MG63 (cell line): ENCODE measurements at regions not wholly inside any gene's neighbourhood (a gene's known extent, or its start where the extent isn't known, plus 50 kb on each side); places are given as distances from the start of the nearest gene placed in this dataset.
"Not testable (repeated sequence)": the region's sequence is repeated elsewhere in the genome, so short reads cannot be mapped to it uniquely, and the experiment has no call there.

Experiments
- DNase-seq: peaks from one replicate; pipeline ENCODE4 v3.0.0-alpha.2; 2020
- H3K27me3 ChIP-seq: fragments of 250-450 bp; sonication (Bioruptor Pico); 2 replicates; pipeline ENCODE4 v1.5.1; 2020; ENCODE audit warnings: mild to moderate bottlenecking, moderate library complexity
- H3K36me3 ChIP-seq: fragments of 250-450 bp; sonication (Bioruptor Pico); 2 replicates; pipeline ENCODE4 v1.5.1; 2020; ENCODE audit warnings: mild to moderate bottlenecking, moderate library complexity
- H3K4me3 ChIP-seq: fragments of 250-450 bp; sonication (Bioruptor Pico); 2 replicates; pipeline ENCODE4 v1.5.1; 2020; ENCODE audit warnings: mild to moderate bottlenecking, moderate library complexity
- H3K9me3 ChIP-seq: fragments of 250-450 bp; sonication (Bioruptor Pico); 2 replicates; pipeline ENCODE4 v1.5.1; 2020; ENCODE audit warnings: mild to moderate bottlenecking, moderate library complexity

- H3K36me3 ChIP-seq = no peaks in the 10 kb centered on the region
- H3K27me3 ChIP-seq = no peaks in the 10 kb centered on the region
- no peaks in the 10 kb centered on the region for H3K9me3 ChIP-seq
- no peak for DNase-seq
- H3K4me3 ChIP-seq = no peak overlapping the region
Observed at GRCh38 chr7:153027210-153027609, 267.7 kb downstream of the ACTR3B start.

DNA sequence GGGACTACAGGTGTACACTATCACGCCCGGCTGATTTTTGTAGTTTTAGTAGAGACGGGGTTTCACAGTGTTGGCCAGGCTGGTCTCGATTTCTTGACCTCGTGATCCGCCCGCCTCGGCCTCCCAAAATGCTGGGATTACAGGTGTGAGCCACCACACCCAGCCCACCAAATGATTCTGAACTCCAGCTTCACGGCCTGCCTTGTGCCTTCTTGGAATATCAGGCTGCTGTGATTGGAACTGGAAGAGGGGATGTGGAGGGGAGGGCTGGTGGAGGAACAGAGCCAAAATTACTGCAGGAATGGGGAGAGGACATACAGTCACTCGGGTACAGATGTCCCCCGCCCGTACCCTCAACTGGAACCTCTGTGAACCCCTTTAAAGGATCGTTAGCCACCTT lies 268.4 kb downstream of the ACTR3B start:
- no peaks in the 10 kb centered on the region for H3K9me3 ChIP-seq
- no peaks in the 10 kb centered on the region for H3K36me3 ChIP-seq
- H3K27me3 ChIP-seq = no peaks in the 10 kb centered on the region
- no peak for DNase-seq
- no peak overlapping the region for H3K4me3 ChIP-seq

- Histone ChIP-seq H3K36me3 (no peaks in the 10 kb centered on the region), H3K4me3 (no peak overlapping the region), H3K9me3 (no peaks in the 10 kb centered on the region), H3K27me3 (no peaks in the 10 kb centered on the region)
- no peak for DNase-seq
Observed at GRCh38 chr7:153030976-153031375, 271.4 kb downstream of the ACTR3B start.

- Histone ChIP-seq H3K36me3 (no peaks in the 10 kb centered on the region), H3K27me3 (no peaks in the 10 kb centered on the region), H3K4me3 (no peak overlapping the region), H3K9me3 (no peaks in the 10 kb centered on the region)
- no peak for DNase-seq
Observed at GRCh38 chr7:153034791-153035190, 275.2 kb downstream of the ACTR3B start.

DNA sequence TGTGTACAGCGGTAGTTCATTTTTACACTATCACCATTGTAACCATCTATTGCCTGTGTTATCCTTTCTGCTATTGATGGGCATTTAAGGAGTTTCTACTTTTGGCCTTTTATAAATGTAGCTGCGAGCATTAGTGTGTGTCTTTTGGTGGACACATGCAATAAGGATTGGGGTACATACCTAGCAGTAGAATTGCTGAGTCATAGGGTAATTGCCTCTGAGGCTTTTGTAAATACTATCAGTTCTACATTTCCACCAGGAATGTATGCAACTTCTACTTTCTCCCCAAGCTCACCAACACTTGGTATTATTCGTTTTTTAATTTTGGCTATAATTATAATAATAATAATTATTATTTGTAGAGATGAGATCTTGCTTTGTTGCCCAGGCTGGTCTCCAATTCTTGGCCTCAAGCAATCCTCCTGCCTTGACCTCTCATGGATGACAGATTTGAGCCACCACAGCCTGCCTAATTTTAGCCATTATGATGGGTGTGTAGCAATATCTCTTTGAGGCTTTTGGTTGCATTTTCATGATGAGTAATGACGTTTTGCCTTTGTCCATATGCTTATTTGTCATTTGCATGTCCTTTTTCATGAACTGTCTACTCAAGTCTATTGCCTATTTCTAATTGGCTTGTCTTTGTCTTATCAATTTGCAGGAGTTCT lies 277.0 kb downstream of the ACTR3B start:
- Histone ChIP-seq H3K36me3 (no peaks in the 10 kb centered on the region), H3K9me3 (no peaks in the 10 kb centered on the region), H3K4me3 (no peak overlapping the region), H3K27me3 (no peaks in the 10 kb centered on the region)
- no peak for DNase-seq

GRCh38 chr7:153043440-153043839 lies 283.9 kb downstream of the ACTR3B start:
- no peaks in the 10 kb centered on the region for H3K9me3 ChIP-seq
- H3K36me3 ChIP-seq = no peaks in the 10 kb centered on the region
- no peak for DNase-seq
- H3K4me3 ChIP-seq = no peak overlapping the region
- H3K27me3 ChIP-seq = no peaks in the 10 kb centered on the region

- Histone ChIP-seq H3K27me3 (no peaks in the 10 kb centered on the region), H3K4me3 (no peak overlapping the region), H3K9me3 (no peaks in the 10 kb centered on the region), H3K36me3 (no peaks in the 10 kb centered on the region)
- DNase-seq = no peak
Observed at GRCh38 chr7:153044981-153045380, 285.4 kb downstream of the ACTR3B start.

DNA sequence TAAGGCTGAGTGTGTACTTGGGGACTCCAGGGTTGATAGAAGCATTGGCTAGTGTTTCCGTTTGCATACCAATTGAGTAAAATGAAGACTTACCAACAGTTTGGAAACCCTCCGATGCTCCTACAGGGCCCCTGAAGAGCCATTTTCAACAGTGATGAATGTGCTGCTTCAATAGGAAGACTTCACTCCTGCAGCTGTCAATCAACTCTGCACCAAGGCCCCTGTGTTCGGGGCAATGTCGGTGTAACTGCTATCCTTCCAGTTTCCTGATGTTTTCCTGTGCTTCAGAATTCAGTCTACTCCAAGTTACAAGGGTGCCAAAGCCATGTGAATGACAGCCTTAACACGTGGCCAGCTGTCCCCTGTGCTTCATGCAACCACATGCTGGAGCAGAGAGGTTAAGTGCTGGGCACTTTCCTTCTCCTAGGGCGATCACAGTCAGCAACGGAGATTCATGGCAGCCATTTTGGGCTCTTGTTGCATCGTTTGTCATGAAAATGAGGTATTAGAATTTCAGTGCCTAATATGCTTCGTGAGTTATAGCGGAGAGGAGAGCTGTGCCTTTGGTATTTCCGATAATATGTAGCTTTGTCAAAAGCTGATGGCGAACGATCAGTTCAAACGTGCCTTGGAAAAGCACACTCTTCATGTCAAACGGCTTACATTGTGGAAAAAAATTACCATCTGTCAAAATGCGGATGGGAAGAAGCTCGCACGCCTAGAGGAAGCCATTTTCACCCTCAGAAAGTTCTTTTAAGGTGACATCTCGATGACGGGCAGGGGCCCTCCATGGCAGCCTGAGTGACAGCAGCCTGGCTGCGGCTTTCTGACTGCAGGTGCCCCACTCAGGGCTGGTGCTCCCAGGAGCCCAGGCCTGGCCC lies 287.8 kb downstream of the ACTR3B start:
- no peaks in the 10 kb centered on the region for H3K9me3 ChIP-seq
- no peaks in the 10 kb centered on the region for H3K36me3 ChIP-seq
- H3K27me3 ChIP-seq = no peaks in the 10 kb centered on the region
- H3K4me3 ChIP-seq = no peak overlapping the region
- DNase-seq = no peak

DNA sequence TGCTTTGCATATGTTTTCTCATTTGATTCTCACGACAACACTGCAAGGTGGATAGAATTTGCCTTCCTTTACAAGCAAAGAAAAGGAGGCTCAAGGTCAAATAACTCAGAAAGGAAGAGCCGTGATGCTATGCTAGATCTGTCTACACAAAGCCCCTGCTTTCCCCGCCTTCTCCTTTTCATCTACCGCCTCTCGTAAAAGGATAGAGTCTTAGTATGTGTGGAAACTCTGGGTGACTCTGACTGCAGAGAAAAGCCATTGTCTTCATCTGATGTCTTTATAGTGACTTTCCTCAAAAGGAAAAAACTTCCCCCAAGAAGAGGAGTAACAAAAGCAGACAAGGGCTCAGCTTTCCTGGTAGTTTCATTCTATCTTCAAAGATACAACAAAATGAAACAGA lies 292.7 kb downstream of the ACTR3B start:
- Histone ChIP-seq H3K4me3 (no peak overlapping the region), H3K36me3 (no peaks in the 10 kb centered on the region), H3K27me3 (no peaks in the 10 kb centered on the region), H3K9me3 (no peaks in the 10 kb centered on the region)
- DNase-seq = no peak

- no peaks in the 10 kb centered on the region for H3K36me3 ChIP-seq
- H3K9me3 ChIP-seq = no peaks in the 10 kb centered on the region
- DNase-seq = no peak
- no peak overlapping the region for H3K4me3 ChIP-seq
- H3K27me3 ChIP-seq = no peaks in the 10 kb centered on the region
Observed at GRCh38 chr7:153061910-153062528, 302.5 kb downstream of the ACTR3B start.

DNA sequence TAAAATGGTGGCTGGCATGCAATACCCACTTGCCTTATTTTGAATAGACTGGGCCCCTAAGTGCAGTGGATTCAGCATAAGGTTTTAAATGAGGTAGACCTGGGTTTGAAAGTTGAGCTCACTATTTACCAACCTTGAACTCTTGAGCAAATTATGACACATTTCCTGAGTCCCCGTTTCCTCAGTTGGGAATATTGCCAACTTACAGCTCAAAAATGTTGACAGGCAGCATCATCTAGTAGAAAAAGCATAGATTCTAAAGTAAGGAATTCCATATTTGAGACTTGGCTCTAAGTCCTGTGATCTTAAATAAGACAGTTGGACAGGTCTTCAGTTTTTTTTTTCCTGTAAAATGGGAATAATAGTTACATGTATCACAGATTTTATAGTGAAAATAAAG lies 305.5 kb downstream of the ACTR3B start:
- no peak for DNase-seq
- no peaks in the 10 kb centered on the region for H3K36me3 ChIP-seq
- H3K27me3 ChIP-seq = no peaks in the 10 kb centered on the region

GRCh38 chr7:153066711-153067110 lies 307.2 kb downstream of the ACTR3B start:
- DNase-seq = no peak
- Histone ChIP-seq H3K36me3 (no peaks in the 10 kb centered on the region), H3K27me3 (no peaks in the 10 kb centered on the region), H3K9me3 (no peaks in the 10 kb centered on the region), H3K4me3 (no peak overlapping the region)

More for the DNA sequence above, 305.5 kb downstream of the ACTR3B start:
- no peaks in the 10 kb centered on the region for H3K9me3 ChIP-seq
- no peak overlapping the region for H3K4me3 ChIP-seq

GRCh38 chr7:153070141-153070540 lies 310.6 kb downstream of the ACTR3B start:
- no peaks in the 10 kb centered on the region for H3K9me3 ChIP-seq
- no peak for DNase-seq
- H3K36me3 ChIP-seq = no peaks in the 10 kb centered on the region
- H3K4me3 ChIP-seq = no peak overlapping the region
- no peaks in the 10 kb centered on the region for H3K27me3 ChIP-seq

GRCh38 chr7:153072806-153073205 lies 313.3 kb downstream of the ACTR3B start:
- no peaks in the 10 kb centered on the region for H3K27me3 ChIP-seq
- no peaks in the 10 kb centered on the region for H3K9me3 ChIP-seq
- DNase-seq = no peak
- no peaks in the 10 kb centered on the region for H3K36me3 ChIP-seq
- H3K4me3 ChIP-seq = no peak overlapping the region

DNA sequence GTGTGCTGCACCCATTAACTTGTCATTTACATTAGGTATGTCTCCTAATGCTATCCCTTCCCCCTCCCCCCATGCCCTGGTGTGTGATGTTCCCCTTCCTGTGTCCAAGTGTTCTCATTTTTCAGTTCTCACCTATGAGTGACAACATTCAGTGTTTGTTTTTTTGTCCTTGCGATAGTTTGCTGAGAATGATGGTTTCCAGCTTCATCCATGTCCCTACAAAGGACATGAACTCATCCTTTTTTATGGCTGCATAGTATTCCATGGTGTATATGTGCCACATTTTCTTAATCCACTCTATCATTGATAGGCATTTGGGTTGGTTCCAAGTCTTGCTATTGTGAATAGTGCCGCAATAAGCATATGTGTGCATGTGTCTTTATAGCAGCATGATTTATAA lies 316.7 kb downstream of the ACTR3B start:
- not testable (repeated sequence) for H3K36me3 ChIP-seq, DNase-seq, H3K9me3 ChIP-seq, H3K27me3 ChIP-seq, H3K4me3 ChIP-seq

DNA sequence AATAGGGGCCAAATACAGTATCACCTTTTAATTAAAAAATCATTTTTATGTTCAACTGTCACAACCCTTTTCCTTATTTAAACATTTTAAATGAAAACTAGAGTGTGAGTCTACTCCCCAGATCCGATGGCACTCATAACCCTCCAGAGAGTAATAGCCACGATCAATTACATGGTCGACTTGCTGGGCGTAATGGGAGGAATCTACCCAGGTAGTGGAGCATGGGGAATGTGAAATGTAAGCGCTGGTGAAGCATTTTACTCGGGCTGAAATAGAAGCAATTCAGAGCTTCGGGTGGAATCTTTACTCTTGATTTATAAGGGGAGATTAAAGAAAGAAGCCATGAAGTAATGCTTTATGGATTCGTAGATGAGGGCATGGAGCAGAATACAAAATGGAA lies 321.9 kb downstream of the ACTR3B start:
- H3K27me3 ChIP-seq = no peaks in the 10 kb centered on the region
- DNase-seq = no peak
- H3K9me3 ChIP-seq = no peaks in the 10 kb centered on the region
- no peak overlapping the region for H3K4me3 ChIP-seq
- no peaks in the 10 kb centered on the region for H3K36me3 ChIP-seq

DNA sequence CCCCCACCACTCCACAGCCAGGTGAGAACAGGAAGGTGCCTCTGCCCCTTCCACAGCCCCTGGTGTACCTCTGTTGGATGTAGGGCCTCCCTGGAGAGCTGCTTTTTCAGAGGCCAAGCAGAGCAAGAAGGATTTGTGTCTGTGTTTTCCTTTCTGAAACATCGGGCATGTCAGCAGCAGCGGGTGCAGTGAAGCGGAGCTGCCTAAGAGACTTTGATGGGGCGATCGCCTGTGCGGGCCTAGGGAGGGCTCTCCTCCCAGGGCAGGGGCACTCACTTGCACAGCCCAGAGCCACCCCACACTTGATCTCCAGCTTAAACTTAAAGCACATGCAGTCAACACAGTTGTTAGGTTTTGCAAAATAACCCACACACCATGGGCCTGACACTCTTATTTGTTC lies 324.7 kb downstream of the ACTR3B start:
- no peaks in the 10 kb centered on the region for H3K36me3 ChIP-seq
- H3K27me3 ChIP-seq = no peaks in the 10 kb centered on the region
- no peak for DNase-seq
- no peaks in the 10 kb centered on the region for H3K9me3 ChIP-seq
- no peak overlapping the region for H3K4me3 ChIP-seq

DNA sequence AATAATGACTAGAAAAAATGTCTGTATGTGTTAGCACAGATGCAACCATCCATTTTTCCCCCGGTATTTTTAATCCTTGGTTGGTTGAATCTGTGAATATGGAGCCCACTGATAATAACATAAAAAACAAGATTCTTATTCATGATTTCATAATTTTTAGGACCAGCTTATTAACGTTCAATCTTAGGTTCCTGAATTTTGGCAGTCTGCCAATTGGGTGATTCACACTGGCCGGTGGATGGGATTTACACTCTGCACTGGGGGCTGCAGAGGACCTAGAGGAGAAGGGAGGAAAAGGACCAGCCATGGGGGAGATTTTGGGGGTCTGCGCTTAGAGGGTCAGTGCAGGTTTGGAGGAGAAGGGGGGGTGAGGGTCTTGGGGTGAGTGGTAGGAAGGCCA lies 327.9 kb downstream of the ACTR3B start:
- DNase-seq = no peak
- no peaks in the 10 kb centered on the region for H3K36me3 ChIP-seq
- no peak overlapping the region for H3K4me3 ChIP-seq

More for the DNA sequence above, 327.9 kb downstream of the ACTR3B start:
- H3K9me3 ChIP-seq = no peaks in the 10 kb centered on the region
- H3K27me3 ChIP-seq = no peaks in the 10 kb centered on the region
